ENCODE measurements at regions not wholly inside any gene's neighbourhood (a gene's known extent, or its start where the extent isn't known, plus 50 kb on each side); places are given as distances from the start of the nearest gene placed in this dataset.

DNA sequence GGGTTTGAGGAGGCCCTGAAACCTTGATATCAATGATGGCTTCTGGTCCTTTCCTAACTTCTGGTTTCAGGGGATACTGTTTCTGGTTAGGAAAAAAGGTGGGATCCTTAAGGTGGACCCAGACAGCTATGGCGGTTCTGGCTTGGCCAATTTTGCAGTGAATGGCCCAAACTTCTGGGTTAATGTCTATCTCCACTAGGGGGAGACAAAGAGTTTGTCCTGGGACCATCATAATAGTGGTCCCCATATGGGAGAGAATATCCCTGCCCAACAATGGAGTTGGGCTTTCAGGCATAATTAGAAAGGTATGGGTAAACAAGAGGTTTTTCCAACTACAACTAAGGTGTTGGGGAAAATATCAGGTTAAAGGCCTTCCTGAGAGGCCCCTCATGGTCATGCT is 273.5 kb downstream of the CALCRL start:
- H3K4me1 Mint-ChIP-seq = peaks cover 9% of the 10 kb centered on the region
- intact Hi-C loops (cut with micrococcal nuclease) = no loop called here
- TF ChIP-seq CTCF (IDR thresholded peaks at IDR 0.05) = no peak
- no peak overlapping the region for H3K4me3 Mint-ChIP-seq
- H3K9me3 Mint-ChIP-seq = no peaks in the 10 kb centered on the region
- no peaks in the 10 kb centered on the region for H3K36me3 Mint-ChIP-seq (ENCODE audit: low read depth)
- ChIA-PET POLR2A (no interaction called here), CTCF (no interaction called here)
- no peak overlapping the region for H3K27ac Mint-ChIP-seq
- DNase-seq (no peak), ATAC-seq (ENCODE audit: low read depth) (no peak)
- H3K27me3 Mint-ChIP-seq = no peaks in the 10 kb centered on the region

- Mint-ChIP-seq H3K4me3 (no peak overlapping the region), H3K36me3 (ENCODE audit: low read depth) (no peaks in the 10 kb centered on the region), H3K9me3 (no peaks in the 10 kb centered on the region), H3K27me3 (no peaks in the 10 kb centered on the region), H3K4me1 (peaks cover 18% of the 10 kb centered on the region), H3K27ac (no peak overlapping the region)
- no peak for ATAC-seq (ENCODE audit: low read depth)
- no peak for TF ChIP-seq CTCF (IDR thresholded peaks at IDR 0.05)
- intact Hi-C loops (cut with micrococcal nuclease) = no loop called here
- no peak for DNase-seq
- ChIA-PET POLR2A (no interaction called here), CTCF (no interaction called here)
These were observed 276.7 kb downstream of the CALCRL start for GRCh38 chr2:187171318-187171717.

GRCh38 chr2:187169864-187170263 is 278.2 kb downstream of the CALCRL start:
- TF ChIP-seq CTCF (IDR thresholded peaks at IDR 0.05) = no peak
- no peak overlapping the region for H3K4me3 Mint-ChIP-seq
- intact Hi-C loops (cut with micrococcal nuclease) = no loop called here
- H3K27ac Mint-ChIP-seq = no peak overlapping the region
- ChIA-PET POLR2A (interaction anchor here (0.6 kb wide), 1 partner anchor 82 kb away, joined by 3 read pairs; no protein-coding TSS in a partner anchor), CTCF (no interaction called here)
- no peak for ATAC-seq (ENCODE audit: low read depth)
- no peak for DNase-seq
- H3K36me3 Mint-ChIP-seq (ENCODE audit: low read depth) = no peaks in the 10 kb centered on the region
- H3K4me1 Mint-ChIP-seq = peaks cover 18% of the 10 kb centered on the region
- H3K9me3 Mint-ChIP-seq = no peaks in the 10 kb centered on the region
- no peaks in the 10 kb centered on the region for H3K27me3 Mint-ChIP-seq

GRCh38 chr2:187168720-187169713 is 279.0 kb downstream of the CALCRL start:
- Mint-ChIP-seq H3K36me3 (ENCODE audit: low read depth) (no peaks in the 10 kb centered on the region), H3K27me3 (no peaks in the 10 kb centered on the region), H3K9me3 (no peaks in the 10 kb centered on the region), H3K4me1 (peaks cover 18% of the 10 kb centered on the region), H3K4me3 (no peak overlapping the region), H3K27ac (no peak overlapping the region)
- DNase-seq (no peak), ATAC-seq (ENCODE audit: low read depth) (no peak)
- ChIA-PET POLR2A (no interaction called here), CTCF (no interaction called here)
- no peak for TF ChIP-seq CTCF (IDR thresholded peaks at IDR 0.05)
- intact Hi-C loops (cut with micrococcal nuclease) = no loop called here

DNA sequence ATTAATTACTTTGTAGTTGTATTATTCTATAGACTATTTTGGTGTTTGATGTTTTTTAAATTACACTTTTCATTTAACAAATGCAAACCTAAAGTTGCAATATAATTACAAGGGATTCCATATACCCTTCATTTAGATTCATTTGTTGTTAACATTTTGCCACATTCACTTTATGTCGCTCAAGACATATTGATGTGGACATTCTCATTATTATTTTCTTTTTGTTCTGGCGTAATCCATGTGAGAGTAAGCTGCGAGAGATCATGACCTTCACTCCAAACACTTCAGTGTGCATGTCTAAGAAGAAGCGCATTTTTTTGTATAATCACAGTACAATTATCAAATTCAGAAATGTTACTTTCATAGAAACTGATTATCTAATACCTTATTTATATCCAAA is 280.6 kb downstream of the CALCRL start:
- CTCF ChIA-PET = no interaction called here

More for the DNA sequence above, 280.6 kb downstream of the CALCRL start:
- DNase-seq (no peak), ATAC-seq (ENCODE audit: low read depth) (no peak)
- TF ChIP-seq CTCF (IDR thresholded peaks at IDR 0.05) = no peak
- peaks cover 18% of the 10 kb centered on the region for H3K4me1 Mint-ChIP-seq
- H3K4me3 Mint-ChIP-seq = no peak overlapping the region
- intact Hi-C loops (cut with micrococcal nuclease) = no loop called here
- no peaks in the 10 kb centered on the region for H3K36me3 Mint-ChIP-seq (ENCODE audit: low read depth)
- H3K9me3 Mint-ChIP-seq = no peaks in the 10 kb centered on the region
- POLR2A ChIA-PET = interaction anchor here (0.6 kb wide), 1 partner anchor 9 kb away, joined by 4 read pairs; no protein-coding TSS in a partner anchor
- H3K27ac Mint-ChIP-seq = no peak overlapping the region
- no peaks in the 10 kb centered on the region for H3K27me3 Mint-ChIP-seq
